HG02623 (cell line): ENCODE measurements at regions not wholly inside any gene's neighbourhood (a gene's known extent, or its start where the extent isn't known, plus 50 kb on each side); places are given as distances from the start of the nearest gene placed in this dataset.

Experiments
- ATAC-seq: cut with Tn5 transposase; IDR thresholded peaks from one replicate; pipeline ENCODE4 v1.9.1; 2021; ENCODE audit warnings: moderate library complexity; ENCODE audit not compliant: unreplicated experiment

DNA sequence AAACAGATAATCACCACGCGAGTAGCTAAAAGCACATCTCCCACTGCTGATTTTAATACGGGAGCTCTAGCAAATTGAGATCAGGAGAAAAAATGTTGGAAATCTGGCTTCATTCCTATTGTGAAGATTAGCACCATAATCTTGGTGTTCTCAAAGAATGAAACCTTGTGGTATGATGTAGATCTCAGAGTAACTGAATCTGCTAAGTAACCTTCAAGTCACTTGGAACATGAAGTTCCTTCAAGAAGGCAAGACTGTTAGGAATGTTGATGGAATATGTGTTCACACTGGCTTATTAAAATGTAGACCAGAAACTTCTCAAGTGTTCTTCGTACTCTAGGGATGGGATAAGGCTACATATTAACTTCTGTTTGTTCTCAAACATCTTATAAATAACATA lies 117.4 kb upstream of the CHRM3 start:
- no peak for ATAC-seq

DNA sequence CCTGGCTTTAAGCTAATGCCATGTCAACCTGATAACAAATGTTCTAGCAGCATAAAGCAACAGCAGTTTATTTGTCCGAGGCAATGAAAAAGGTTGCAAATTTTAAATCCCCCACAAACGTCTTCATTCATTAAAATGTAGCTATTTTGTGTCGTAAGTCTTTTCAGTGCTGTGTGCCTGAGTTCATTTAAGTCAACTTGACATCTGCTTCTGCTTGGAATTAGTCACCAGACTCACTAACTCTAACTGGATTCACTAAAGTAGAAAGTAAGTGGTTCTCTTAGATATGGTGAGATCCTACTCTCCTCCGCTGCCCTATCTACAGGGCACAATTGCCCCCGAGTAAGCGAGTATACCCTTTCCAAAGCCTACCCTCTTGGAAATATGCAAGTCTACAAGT lies 118.4 kb upstream of the CHRM3 start:
- ATAC-seq, result no peak

GRCh38 chr1:239263801-239264200 lies 122.6 kb upstream of the CHRM3 start:
- ATAC-seq, result no peak

DNA sequence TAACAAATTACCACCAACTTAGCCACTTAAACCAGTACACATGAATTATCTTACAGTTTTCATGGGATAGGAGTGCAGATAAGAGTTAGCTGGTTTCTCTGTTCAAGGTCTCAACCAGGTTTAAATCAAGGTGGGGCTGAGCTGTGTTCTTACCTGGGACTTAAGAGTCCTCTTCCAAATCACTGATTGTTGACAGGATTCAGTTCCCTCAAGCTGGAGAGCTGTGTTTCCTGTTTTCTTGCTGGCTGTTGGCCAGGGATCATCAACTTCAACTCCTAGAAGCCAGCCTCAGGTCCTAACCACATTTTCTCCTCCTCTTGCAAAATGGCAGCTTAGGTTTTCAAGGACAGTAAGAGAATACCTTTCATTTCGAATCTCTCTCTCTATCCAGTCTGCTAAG lies 123.8 kb upstream of the CHRM3 start:
- no peak for ATAC-seq

DNA sequence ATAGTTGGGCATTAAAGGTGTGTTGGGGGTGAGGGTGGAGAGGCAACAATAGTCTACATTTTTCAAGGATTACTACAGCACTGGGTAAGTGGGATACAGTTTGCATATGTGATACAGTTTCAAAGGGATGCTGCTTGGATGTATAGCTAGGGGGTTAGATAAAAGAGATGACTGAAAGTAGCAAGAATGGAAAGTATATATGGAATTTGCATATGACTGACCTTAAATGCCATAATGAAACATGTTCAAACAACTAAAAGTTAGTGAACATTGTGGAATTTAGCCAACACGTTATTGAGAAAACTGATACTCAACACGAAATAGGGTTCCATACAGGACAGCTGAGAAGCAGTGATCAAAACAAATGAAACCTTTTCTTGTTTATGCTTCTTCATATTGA lies 124.8 kb upstream of the CHRM3 start:
- ATAC-seq, result no peak

- no peak for ATAC-seq
Measured at GRCh38 chr1:239260842-239261241, 125.5 kb upstream of the CHRM3 start.

DNA sequence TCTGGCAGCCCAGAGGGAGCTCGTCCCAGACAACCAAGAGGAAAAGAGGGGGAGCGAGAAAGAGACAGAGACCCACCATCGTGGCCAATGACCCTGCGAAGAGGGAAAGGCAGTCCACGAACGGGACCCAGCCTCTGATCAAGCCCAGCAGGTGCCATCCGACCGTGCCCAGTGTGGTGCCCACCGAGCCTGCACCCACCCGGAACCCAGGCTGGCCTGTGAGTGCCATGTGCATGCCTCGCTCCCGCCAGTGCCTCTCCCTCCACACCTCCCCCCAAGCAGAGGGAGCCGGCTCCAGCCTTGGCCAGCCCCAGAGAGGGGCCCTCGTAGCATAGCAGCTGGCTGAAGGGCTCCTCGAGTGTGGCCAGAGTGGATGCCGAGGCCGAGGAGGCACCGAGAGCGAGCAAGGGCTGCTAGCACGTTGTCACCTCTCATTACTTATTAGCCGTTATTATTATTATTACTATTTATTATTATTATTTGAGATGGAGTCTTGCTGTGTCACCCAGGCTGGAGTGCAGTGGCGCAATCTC lies 130.7 kb upstream of the CHRM3 start:
- ATAC-seq, result no peak

- ATAC-seq, result no peak
Measured at GRCh38 chr1:239254999-239255398, 131.4 kb upstream of the CHRM3 start.

DNA sequence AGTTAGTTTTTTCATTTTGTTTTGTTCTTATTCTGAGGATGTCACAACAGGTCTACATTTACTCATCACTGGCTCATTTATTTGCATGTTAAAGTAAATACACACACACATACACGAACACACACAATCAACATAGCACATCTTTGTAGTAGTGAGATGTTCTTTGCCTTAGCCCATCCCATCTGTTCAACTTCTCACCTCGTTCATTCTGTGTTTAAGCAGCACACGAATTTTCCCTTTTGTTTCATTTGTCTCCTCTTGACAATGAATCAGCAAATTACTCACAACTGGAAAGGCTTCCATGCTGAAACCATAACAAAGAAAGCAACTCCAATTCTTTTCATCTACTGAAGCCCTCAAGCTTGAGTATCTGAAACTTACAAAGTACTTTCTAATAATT lies 133.3 kb upstream of the CHRM3 start:
- ATAC-seq, result no peak

DNA sequence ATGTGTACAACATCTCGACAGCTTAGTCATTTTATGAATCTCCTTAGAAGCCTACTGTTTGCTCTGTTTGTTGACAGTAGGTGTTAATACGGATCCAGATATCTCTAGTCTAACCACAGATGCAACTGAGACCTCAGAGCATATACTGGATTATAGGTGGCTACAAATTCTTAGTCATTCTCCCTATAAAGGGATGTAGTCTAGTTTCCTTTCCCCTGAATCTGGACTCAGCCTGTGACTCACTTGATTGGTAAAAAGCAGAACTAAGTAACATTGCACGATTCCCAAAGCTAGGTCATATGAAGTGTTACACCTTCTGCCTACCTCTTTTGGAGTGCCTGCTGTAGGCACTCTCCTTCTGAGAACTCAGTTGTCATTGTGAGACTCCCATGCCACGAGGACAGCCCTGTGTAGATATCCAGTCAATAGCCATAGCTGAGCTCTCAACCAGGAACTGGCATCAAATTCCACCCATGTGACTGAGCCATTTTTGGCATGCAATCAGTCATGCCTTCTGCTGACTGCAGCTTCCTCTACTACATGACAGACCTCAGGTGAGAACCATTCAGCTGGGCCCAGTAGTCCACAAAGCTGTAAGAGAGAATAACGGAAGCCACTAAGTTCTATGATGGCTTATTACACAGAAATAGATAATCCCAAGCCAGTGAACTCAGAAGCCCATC lies 135.9 kb upstream of the CHRM3 start:
- no peak for ATAC-seq

DNA sequence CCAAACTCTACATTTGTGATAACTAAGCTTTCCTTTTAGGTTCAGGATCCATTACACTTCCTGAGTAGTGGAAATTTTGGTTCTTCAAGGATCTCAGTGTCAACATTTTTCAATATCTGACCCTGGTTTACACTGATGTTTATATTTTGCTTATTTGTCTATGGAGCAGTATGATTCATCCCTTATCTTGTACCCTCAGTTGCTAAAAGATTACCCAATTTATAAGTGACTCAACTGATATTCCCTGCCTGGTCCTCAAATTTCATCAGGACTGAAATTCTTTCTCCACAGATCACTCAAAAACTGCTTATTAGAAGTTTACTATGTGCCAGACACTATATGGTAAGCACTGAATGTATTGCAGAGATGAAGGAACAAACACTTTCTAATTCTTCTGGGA lies 139.1 kb upstream of the CHRM3 start:
- ATAC-seq, result no peak

GRCh38 chr1:239244084-239244483 lies 142.3 kb upstream of the CHRM3 start:
- no peak for ATAC-seq

DNA sequence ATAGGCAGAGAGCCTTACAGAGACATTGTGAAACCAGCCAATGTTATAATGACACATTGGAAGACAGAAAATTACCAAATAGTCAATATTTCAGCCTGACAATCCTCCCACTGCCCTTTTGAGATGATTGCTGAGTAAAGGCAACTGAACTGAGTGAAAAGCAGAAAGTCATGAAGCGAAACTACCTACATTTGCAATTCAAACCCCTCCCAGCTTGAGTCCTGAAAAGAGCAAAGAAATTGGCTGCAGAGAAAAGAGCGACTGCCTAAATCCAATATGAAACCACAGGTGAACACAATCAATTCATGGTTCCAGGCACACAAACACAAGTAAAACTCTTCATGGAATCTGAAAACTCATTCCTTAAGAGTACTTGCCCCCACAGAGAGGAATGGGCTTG lies 143.4 kb upstream of the CHRM3 start:
- no peak for ATAC-seq

DNA sequence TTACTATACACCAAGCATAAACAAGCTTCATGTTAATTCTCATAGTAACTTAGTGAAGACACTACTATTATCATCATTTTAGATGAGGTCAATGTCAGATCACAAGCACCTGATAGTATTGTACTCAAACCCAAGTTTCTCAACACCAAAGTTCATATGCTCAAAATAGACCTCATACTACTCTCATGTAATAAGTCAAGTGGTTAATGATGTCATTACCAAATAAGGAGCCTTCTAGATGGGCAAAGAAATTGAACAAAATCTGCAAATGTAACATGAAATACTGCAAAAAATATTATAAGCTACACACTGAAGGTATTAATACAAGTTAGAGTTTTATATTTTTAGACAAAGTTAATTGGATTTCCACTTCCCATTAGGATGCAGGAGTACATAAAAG lies 144.0 kb upstream of the CHRM3 start:
- ATAC-seq, result no peak

DNA sequence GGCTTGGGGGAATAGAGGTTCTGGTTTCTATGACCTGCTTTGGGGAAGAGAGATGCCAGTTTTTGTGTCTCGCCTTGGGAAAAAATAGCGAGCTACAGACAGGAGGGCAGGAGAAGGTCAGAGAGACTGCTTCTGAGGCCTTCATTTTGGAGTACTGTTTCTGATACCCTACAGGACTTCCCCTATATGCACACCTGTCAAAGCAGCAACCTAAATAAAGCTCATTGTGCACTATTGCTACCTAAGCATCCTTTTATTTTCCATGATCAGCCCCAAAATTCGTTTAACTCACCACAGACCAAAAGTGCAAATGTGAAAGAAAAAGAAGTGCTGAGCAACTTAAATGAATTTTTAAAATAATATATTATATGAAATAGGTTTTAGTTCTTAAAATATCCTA lies 145.6 kb upstream of the CHRM3 start:
- ATAC-seq, result no peak

- no peak for ATAC-seq
Measured at GRCh38 chr1:239239529-239239928, 146.8 kb upstream of the CHRM3 start.

DNA sequence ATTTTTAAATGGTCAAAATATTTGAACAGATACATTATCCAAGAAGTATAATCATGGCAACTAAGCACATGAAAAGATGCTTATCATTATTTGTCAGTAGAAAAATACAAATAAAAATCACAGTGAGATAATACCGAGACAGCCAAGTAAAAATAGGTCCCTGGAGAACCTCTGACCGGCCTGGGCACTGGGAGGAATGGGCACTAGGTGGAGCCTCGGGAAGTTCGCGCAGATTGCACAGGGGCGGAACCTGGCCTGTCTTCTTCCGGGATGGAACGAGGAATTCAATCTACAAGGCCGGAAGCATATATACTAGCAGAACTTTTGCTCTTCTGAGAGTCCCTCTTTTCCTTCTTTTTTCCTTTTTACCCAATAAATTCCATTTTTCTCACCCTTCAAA lies 148.5 kb upstream of the CHRM3 start:
- no peak for ATAC-seq

DNA sequence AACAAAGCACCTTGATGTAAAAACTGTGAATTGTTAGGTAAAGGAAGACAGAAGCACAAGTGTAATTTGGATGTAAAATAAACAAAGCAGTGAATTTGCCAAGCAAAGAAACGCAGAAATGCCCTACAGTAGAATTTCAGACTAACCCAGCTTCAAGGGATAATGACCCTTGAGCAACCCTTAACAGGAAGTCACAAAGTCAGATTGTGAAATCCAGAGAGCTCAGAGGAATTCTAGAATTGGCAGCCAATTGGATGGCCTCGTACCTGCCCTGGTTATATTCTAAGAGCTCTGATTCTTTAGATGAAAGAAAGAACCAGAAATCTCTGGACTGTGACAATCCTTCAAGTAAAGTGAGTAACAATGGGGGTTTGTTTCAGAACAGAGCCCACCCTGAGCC lies 152.7 kb upstream of the CHRM3 start:
- no peak for ATAC-seq

- ATAC-seq, result no peak
Measured at GRCh38 chr1:239232921-239233320, 153.4 kb upstream of the CHRM3 start.

DNA sequence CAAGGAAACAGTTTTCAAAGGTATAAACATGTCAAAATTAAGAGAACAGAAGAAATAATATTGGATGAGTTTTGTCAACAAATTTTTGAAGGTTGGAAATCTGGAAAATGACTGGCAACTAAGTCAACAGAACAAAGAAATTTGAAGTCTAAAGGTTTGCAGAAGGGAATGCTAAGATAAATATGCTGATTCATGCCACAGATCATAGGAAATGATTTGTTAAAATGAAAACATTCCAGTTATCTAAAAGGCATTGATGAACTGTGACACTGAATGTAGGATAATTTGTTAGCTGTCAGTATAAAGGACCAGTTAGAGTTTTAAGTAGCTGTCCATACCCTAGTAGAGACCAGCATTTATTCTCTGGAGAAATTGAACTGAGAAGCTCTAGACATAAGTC lies 157.9 kb upstream of the CHRM3 start:
- no peak for ATAC-seq

DNA sequence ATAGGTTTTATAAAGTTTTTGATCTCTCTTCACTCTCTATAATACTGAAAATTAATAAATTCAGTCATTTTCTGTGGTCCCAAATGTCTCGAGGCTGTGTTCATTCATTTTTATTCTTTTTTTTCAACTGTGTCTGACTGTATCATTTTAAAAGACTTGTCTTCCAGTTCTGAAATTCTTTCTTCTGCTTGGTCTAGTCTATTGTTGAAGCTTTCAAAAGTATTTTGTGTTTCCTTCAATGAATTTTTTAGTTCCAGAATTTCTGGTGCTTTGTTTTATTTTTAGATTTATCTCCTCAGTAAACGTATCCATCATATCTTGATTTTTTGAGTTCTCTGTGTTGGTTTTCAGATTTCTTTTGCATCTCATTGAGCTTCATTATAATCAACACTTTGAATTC lies 161.0 kb upstream of the CHRM3 start:
- ATAC-seq, result no peak

DNA sequence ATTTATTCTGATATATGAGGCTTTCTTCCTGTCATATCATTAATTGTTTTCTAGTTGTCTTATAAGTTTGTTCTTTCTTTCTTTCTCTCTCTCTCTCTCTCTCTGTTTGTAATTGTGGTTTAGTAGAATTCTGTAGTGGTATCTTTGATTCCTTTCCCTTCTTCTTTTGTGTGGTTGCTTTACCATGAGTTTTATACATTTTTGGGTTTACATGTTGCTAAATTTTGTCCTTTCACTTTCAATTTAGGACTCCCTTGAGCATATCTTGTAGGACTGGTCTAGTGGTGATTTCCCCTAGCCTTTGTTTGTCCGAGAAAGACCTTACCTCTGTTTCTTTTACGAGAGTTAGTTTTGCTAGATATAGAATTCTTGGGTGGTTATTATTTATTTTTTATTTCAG lies 162.3 kb upstream of the CHRM3 start:
- no peak for ATAC-seq

DNA sequence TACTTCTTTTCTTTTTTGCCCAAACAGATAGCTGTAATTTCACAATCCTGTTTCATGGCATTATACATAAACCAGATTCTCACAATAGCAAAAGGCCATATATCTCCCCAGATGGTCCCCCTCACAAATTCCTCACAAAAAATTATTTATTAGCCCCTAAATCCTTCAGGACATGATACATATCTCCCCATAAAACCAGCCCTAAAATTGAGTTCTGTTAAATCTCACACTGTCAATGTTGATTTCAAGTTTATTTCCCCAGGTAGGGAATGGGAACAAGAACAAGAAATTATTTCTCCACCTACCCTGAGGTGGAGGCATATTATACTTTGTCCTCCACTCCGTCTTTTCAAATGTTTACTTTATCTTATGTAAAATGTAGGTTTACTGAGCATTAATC lies 163.4 kb upstream of the CHRM3 start:
- no peak for ATAC-seq
